ENCODE measurements at regions not wholly inside any gene's neighbourhood (a gene's known extent, or its start where the extent isn't known, plus 50 kb on each side); places are given as distances from the start of the nearest gene placed in this dataset.
"Not testable (repeated sequence)": the region's sequence is repeated elsewhere in the genome, so short reads cannot be mapped to it uniquely, and the experiment has no call there.

DNA sequence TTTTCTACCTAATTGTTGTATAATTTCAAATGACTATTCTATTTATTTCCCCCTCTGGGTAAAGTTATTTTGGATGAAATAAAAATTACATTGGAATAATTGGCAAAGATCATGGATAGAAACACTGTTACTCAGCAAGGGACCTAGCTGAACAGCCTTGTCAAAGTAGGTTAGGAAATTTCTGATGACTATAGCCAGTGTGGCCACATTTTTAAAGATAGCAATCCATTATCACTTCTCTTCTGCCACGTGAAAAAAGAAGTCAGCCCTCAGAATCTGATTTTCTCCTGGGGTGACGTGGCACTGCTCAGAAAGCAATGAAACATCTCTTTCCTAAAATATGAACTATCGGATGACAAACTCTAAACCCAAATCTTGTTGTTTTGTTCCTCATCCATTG, 784.2 kb upstream of the RIOK2 start:
- no peak for DNase-seq

DNA sequence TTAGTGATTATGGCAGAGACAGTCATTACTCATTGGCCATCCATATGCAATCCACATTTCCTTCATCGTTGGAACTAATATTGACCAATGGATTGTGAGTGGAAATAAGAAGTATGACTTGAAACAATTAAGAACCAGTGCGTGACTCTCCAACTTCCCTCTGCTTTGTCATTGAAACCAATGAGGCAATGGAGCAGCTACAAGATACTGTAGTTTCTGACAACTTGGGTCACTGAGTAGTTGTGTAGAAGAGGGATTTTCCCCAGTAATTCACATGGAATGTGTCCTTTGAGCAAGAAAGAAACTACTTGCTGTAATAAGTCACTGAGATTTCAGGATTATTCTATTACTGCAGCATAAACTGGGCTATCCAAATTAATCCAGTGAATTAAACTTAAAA, 785.3 kb upstream of the RIOK2 start:
- no peak for DNase-seq

DNA sequence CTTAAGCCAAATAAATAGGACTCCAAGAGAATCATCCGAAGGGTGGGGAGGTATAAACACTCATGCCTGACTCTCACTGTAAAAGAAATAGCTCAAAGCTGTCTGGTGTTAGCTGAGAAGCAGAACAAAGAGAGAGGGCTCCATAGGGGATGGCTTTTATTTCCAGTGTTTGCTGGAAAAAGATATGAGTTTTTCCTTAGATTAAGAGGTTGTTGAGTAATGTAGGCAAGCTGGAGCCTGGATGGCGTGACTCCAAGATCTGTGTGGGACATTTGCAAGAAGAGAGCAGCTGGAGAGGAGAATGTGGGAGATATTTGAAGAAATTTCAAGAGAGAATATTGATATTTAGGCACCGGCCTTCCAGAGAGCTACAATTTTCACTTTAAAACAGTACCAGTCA, 793.7 kb upstream of the RGMB start:
- no peak for DNase-seq

DNA sequence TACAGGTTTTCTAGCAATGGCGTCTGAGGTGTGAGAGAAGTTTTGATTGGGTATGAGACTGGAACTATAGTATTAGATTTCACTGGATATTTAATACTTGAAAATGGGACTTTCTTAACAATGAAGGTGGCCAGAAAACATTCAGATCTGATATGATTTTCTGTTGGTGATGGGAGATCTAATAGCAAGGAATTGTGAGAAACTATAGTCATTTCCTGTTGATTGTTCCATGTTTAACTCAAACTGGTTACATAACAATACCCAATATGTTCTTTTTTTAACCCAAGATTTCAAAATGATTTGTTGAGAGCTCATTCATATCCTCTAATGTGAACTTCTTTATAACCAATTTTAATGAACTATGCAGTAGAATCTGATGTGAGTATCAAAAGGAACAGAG, 793.2 kb upstream of the RGMB start:
- DNase-seq, result no peak

DNA sequence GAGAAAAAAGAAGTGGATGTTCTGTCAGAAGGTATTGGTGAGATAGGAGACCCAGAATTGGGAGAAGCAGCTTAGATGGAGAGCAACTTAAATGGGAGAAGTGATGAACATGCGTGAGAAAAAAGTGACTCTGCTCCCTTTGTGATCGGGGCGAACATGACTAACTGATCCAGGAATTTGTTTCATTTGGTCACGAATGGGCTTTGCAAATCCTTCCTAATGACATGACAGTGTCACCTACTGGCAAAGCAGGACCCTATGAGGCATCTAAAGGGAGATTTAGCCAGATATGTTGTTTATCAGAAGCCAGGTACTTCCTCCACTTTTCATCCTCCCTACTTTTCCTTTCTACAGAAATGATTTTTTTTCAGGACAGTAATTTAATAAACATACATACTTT, 787.4 kb upstream of the RGMB start:
- DNase-seq, result no peak

DNA sequence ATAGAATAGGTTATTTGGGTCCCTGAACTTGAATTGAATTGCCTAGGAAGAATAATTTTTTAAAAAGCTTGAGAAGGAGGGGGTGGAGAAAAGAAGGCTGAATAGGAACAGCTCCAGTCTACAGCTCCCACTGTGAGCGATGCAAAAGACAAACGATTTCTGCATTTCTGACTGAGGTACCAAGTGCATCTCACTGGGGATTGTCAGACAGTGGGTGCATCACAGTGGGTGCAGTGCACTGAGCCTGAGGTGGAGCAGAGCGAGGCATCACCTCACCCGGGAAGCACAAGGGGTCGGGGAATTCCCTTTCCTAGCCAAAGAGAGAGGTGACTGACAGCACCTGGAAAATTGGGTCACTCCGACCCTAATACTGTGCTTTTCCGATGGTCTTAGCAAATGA, 782.2 kb upstream of the RGMB start:
- DNase-seq, result no peak

DNA sequence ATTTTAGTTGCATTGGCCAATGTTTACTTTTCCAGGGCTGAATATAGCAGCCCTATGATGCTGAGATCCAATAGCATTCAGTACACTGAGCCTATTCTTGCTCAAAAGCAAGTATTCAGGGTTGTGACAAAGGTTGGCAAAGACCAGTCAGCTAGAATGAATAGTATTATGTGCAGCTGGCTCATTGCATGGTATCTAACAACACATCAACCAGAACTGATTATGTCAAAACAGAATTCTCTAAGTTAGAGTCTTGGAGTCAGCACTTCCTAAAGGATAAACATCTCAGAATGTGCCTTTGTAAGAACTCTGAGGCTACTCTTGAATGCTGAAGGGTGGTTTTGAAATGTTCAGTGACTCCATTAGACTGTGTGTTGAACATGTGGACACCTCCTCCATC, 774.5 kb upstream of the RGMB start:
- no peak for DNase-seq

DNA sequence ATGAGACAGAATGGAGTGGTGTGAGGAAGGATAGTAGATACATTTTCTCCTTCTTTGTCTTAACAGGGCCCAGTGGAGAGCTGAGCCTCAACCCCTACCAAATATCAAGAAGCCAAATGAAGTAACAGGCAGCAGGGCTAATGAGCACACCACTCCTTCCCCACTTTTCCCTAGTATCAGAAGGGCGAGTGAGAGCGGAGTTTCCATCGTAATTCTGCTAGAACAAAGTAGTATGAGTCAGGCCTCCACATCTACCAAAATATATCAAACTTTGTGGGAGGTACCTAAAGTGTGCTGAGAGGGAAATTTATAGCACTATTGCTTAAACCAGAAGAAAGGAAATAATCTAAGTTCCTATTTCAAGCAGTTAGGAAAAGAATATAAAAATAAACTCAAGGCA, 769.0 kb upstream of the RGMB start:
- no peak for DNase-seq

DNA sequence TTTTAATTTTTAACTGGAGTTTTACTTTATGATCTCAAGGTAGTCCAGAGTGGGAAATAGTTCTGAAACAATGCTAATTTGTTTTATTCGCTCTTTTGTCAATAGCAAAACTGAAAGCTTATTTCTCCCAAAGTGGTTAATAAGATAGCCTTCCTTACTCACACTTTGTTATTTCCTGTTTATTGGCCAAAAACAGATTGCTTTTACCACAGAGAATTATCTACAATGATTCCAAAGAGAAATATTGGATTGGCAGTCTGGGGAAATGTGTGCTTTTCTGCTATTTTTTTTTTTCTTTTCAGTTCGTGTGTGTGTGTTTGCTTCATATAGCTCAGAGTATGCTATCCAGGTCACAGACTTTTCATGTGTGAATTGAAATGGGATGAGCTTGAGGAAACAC, 756.7 kb upstream of the RGMB start:
- no peak for DNase-seq

DNA sequence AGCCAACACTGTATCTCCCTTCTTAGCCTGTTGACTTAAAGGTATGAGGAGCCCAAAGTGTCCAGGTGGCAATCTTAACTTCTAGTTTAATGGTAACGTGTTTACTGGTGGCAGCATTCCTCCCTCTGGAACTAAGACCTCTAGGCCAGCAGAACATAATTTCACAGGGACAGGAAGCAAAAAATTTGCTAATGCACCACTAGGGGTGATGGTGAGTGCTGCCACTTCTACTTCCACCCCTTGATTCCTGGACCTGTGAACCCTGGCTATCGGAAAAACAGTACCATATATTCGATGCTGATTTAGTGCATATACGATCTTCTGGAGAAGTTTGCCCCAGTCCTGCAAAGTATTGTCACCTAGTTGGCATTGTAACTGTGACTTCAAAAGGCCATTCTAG, 743.2 kb upstream of the RGMB start:
- DNase-seq, result not testable (repeated sequence)

DNA sequence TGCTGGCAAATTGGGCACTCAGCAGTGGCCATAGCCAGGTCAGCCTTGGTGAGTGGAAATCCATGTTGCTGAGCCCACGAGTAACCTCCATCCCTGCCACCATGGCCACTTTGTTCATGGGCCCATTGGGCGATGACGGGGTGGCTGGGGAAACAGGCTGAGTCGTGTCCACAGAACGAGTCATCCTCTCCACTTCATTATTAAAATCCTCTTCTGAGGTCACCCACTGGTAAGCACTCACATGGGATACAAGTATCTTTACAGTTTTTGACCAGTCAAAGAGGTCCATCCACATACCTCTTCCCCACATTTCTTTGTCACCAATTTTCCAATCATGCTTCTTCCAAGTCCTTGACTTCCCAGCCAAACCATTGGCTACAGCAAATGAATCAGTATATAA, 742.4 kb upstream of the RGMB start:
- not testable (repeated sequence) for DNase-seq

DNA sequence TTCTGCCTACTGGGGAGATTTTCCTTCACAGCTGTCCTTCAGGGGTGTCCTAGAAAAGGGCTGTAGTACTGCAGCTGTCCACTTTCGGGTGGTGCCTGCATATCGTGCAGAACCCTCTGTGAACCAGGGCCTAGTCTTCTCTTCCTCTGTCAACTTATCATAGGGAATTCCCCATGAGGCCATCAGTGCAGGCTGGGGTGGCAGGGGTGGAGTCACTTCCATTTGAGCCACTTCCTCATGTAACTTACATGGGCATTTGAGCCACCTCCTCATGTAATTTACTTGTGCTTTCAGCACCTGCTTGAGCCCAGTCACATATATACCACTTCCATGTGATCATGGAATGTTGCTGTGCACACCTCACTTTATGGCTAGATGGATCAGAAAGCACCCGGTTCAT, 742.0 kb upstream of the RGMB start:
- DNase-seq, result no peak

DNA sequence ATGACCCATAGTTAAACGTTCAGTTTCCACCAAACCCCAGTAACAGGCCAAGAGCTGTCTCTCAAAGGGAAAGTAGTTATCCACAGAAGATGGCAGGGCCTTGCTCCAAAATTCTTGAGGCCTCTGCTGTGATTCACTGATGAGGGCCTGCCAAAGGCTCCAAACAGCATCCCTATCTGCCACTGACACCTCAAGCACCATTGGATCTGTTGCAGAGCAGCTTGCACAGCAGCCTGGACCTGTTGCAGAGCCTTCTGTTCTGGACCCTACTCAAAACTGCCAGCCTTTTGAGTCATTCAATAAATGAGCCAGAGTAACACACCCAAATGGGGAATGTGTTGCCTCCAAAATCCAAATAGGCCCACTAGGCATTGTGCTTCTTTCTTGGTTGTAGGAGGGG, 741.5 kb upstream of the RGMB start:
- no peak for DNase-seq

DNA sequence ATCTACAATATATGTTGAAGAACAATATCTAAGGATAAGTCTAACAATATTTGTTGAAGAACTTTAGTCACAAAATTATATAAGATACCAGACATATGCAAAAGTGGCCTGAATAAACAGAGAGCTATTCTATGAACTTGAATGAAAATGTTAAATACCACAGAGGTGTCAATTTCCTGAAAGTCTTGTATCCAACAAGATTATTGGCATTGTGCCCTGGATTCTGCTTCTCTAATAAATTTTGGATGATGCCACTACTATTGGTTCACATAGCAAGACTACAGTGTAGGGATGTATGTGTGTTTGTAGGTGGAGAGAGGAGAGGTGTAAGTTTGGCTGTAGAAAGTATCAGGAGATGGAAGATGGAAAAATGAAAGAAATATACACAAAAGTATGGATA, 731.8 kb upstream of the RGMB start:
- DNase-seq, result no peak

DNA sequence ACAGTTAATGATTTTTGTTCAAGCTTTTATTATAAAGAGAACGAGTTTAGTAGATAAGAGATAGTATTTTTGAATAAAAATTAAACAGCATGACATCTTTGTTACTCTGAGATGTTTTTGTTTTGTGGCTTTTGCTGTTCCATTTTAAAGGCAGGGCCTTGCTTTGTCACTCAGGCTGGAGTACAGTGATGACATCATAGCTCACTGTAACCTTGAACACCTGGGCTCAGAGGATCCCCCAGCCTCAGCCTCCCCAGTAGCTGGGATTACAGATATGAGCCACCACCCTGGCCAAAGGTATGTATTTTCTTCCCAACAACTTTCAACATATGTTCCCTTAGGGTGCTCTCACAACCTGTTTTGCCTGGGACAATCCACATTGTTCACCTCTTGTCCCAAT, 730.9 kb upstream of the RGMB start:
- no peak for DNase-seq

DNA sequence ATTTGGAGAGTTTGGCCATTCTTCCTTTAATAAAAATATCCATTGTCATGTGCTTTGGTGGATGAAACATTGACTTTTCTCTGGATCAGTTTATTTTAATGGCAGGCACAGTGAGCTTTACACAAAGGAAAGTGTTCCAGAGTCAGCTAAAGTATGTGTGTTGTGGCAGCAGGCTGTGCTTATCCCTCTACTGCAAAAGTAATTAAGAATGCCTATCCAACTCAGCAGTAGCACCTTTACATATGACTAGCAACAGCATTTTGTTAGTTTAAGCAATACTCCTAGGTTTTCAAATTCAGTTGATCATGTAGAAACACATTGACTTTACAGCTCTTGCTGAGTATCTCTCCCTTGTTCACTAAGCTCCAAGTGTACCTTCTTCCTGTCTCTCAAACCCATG, 730.5 kb upstream of the RGMB start:
- no peak for DNase-seq

DNA sequence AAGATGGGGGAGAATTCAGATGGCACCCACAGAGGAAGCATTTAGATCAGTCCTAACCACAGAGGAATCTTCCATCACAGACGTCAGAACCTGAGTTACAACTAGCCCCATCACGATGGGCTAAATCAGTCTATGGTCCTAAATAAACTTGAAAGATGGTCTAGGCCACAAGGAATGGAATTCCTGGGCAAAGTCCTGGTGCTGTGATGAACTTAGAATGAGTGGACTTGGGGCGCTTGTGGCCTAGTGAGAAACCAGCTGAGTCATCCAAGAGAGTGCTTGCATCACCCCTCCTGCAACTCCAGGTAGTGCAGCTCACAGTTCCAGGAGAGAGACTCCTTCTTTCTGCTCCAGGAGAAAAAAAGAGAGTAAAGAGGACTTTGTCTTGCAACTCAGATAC, 722.9 kb upstream of the RGMB start:
- DNase-seq, result no peak

DNA sequence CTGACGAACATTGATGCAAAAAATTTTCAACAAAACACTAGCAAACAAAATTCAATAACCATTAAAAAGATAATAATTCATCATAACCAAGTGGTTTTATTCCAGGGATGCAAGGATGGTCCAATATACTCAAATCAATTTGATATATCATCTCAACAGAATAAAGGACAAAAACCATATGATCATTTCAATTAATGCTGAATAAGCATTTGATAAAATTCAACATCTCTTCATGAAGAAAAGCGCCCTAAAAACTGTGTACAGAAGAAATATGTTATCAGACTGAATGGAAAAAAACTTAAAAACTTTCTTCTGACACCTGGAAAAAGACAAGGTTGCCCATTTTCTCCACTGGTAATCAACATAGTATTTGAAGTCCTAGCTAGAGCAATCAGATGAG, 720.3 kb upstream of the RGMB start:
- no peak for DNase-seq

DNA sequence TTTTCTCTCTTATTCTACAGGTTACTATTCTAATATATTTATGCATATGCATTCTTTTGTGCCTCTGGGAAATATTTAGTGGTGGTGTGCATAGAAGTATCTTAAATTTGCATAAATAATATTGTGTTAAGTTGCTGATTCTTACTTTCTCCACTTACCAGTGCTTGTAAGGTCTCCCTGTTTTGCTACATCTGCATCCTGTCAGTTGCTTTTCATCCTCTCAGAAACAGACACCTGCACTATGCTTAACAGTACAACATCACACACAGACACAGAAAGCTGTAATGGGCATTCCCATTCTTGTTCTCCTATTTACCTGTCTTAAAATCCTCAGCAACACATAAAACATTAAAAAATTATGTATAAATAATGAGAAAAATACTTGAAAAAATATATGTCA, 713.3 kb upstream of the RGMB start:
- DNase-seq, result no peak

DNA sequence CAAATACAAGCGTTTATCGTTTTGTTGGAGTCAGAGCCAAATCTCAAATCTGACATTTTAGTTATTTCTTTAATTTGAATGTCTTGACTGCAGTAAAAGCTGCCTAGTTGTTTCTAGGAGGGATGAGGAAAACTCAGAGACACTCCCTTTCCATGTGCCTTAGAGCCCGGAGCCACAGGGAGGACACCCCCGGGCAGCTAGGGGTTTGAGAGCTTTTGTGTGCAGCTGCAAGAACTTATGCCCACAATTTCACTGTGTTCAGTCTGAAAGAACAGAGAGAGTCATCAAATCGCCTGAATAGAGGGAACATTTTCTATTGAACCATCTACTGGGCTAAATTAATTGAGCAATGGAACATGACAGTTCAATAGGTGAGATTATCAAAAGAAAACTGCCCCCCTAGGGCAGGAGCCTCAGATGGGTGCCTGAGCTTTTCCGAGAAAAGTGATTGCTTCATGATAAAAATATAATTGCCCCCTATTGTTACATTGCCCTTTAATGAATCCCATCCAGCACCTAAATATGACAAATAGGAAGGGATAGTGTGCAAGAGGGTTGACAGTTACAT, 709.3 kb upstream of the RGMB start:
- DNase-seq, result no peak

DNA sequence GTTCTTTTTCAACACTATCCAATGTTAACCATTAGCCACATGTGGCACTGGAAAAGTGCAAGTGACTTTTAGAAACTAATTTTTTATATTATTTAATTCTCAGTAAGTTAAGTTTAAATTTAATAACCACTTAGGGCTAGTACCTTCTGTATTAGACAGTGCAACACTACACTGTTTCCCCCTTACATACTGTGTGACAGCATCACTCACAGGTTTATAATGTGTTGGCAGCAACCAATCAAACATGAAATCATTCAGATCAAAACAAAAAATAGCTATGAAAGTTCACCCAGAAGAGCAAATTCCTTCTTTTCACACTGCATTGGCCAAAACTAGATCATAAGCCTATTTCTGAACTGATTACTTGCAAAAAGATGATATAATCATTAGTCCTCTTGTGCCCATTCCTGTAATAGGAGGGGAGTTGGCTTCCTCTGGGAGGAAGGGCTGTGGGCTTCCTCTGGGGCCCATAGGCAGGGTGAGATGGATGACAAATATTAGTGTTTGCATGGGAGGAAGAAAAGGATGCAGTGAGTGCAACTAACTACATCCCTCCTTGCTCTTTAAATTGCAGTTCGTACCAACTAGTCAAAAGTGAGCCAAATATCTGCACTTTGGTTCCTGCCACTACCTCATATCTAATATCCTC, 708.1 kb upstream of the RGMB start:
- DNase-seq, result no peak

DNA sequence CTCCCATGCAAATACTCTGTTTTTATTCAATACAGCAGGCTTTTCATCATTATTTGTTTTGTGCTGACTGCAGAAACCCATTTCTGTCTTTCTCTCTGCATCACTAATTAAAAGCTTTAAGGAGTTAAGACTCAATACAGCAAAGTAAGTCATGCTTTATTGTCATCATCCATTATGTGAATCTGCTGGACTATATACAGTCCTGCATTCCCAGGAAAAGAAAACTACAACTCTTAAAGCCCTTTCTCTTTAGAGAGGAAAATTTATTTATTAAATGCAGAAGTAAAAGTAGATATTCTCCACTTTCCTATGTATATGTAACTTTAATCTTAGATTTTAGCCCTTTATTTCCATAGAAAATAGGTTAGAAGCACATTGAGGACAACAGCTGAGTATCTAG, 706.6 kb upstream of the RGMB start:
- no peak for DNase-seq

DNA sequence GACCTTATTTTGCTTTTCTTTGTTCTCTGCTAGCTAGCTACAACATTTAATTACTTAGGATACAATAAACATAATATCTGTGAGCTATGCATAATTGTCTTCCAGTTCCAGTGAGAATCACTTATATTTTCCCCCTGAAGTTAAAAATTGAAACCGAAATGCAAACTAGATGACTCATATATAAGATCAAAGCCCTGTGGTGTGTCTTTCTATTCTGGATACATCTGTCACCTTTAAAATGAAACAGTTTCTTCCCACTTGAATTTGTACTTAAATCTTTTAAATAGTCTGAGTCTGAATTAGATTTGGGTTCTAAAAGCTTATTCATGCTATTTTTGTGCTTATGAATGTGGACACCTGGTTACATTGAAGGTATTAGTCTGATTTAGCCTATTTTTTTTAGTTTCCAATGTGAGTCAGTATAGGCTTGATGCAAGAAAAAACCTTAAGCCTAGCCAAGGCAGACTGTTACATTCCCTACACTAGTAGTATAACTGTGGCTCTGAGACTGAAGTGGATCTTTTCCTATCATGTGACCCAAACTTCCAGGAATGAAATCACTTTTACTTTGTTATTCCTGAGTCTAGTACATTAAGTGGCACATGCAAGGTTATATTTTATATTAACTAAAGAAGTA, 703.5 kb upstream of the RGMB start:
- no peak for DNase-seq

DNA sequence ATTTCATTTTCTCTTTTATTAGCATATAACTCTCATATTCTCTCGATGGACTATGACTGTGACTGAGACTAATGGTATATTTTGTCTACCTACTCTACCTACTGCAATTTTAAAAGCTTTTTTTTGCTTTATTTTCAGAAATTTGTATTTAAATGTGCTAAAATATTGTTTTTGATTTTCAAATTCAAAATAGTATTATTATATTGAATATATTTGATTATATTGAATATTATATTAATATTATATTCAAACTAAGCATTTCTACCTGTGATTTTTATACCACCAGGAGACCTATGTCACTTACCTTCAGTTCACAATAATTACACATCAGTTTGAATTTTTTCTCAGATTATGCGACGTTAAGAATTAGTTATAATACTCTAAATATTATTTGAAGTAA, 700.5 kb upstream of the RGMB start:
- DNase-seq, result no peak

DNA sequence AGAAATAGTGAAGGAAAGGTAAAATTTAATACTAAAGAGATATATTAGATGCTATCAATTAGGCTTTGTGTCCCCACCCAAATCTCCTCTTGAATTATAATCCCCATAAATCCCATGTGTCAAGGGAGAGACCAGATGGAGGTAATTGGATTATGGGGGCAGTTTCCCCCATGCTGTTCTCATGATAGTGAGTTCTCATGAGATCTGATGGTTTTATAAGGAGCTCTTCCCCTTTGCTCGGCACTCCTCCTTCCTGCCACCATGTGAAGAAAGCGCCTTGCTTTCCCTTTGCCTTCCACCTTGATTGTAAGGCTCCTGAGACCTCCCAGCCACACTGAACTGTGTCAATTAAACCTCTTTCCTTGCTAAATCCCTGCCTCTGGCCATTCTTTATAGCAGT, 697.0 kb upstream of the RGMB start:
- no peak for DNase-seq
